ENCODE measurements at regions not wholly inside any gene's neighbourhood (a gene's known extent, or its start where the extent isn't known, plus 50 kb on each side); places are given as distances from the start of the nearest gene placed in this dataset.
A peak's percentile ranks its signal among the peaks of the same experiment; 100 is the strongest.
"Not testable (repeated sequence)": the region's sequence is repeated elsewhere in the genome, so short reads cannot be mapped to it uniquely, and the experiment has no call there.

GRCh38 chr12:9406564-9407424, 198.6 kb upstream of the PZP start:
- no peaks in the 10 kb centered on the region for H3K9me3 Mint-ChIP-seq
- H3K4me1 Mint-ChIP-seq: peaks cover 14% of the 10 kb centered on the region
- H3K27ac Mint-ChIP-seq (ENCODE audit: unreplicated experiment): peak overlapping the region; percentile 98
- peak overlapping the region; percentile 88 for H3K4me3 Mint-ChIP-seq
- H3K27me3 Mint-ChIP-seq (ENCODE audit: low read depth): no peaks in the 10 kb centered on the region
- peaks cover 2% of the 10 kb centered on the region for H3K36me3 Mint-ChIP-seq (ENCODE audit: low read depth)
- DNase-seq (ENCODE audit: low read depth, low spot score): no peak
- TF ChIP-seq, protein P1, sequence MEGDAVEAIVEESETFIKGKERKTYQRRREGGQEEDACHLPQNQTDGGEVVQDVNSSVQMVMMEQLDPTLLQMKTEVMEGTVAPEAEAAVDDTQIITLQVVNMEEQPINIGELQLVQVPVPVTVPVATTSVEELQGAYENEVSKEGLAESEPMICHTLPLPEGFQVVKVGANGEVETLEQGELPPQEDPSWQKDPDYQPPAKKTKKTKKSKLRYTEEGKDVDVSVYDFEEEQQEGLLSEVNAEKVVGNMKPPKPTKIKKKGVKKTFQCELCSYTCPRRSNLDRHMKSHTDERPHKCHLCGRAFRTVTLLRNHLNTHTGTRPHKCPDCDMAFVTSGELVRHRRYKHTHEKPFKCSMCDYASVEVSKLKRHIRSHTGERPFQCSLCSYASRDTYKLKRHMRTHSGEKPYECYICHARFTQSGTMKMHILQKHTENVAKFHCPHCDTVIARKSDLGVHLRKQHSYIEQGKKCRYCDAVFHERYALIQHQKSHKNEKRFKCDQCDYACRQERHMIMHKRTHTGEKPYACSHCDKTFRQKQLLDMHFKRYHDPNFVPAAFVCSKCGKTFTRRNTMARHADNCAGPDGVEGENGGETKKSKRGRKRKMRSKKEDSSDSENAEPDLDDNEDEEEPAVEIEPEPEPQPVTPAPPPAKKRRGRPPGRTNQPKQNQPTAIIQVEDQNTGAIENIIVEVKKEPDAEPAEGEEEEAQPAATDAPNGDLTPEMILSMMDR (conservative IDR thresholded peaks at IDR 0.05): no peak

DNA sequence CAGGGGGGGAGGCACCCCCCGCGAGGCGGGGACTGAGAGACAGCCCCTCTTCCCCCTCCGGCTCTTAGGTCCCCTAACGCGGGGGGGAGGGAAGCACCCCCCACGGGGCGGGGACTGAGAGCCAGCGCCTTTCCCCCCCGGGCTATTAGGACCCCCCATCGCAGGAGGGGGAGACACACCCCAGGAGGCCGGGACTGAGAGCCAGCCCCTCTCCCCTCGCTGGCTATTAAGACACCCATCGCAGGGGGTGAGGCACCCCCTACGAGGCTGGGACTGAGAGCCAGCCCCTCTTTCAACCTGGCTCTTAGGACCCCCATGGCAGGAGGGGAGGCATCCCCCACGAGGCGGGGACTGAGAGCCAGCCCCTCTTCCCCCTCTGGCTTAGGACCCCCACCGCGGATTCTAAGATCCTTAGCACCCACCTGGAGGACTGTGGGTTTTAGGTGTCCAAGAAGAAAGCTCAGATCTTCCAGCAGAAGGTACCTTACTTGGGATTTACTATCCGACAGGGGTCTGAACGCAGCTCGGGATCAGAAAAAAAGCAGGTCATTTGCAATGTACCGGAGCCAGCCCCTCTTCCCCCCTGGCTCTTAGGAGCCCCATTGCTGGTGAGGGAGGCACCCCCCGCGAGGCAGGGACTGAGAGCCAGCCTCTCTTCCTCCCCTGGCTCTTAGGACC, 197.8 kb upstream of the PZP start:
- TF ChIP-seq, protein P1 (conservative IDR thresholded peaks at IDR 0.05): no peak
- no peak overlapping the region for H3K4me3 Mint-ChIP-seq
- peaks cover 14% of the 10 kb centered on the region for H3K4me1 Mint-ChIP-seq
- no peaks in the 10 kb centered on the region for H3K9me3 Mint-ChIP-seq
- H3K36me3 Mint-ChIP-seq (ENCODE audit: low read depth): no peaks in the 10 kb centered on the region
- H3K27me3 Mint-ChIP-seq (ENCODE audit: low read depth): no peaks in the 10 kb centered on the region
- H3K27ac Mint-ChIP-seq (ENCODE audit: unreplicated experiment): peak overlapping the region; percentile 50
- DNase-seq (ENCODE audit: low read depth, low spot score): no peak

DNA sequence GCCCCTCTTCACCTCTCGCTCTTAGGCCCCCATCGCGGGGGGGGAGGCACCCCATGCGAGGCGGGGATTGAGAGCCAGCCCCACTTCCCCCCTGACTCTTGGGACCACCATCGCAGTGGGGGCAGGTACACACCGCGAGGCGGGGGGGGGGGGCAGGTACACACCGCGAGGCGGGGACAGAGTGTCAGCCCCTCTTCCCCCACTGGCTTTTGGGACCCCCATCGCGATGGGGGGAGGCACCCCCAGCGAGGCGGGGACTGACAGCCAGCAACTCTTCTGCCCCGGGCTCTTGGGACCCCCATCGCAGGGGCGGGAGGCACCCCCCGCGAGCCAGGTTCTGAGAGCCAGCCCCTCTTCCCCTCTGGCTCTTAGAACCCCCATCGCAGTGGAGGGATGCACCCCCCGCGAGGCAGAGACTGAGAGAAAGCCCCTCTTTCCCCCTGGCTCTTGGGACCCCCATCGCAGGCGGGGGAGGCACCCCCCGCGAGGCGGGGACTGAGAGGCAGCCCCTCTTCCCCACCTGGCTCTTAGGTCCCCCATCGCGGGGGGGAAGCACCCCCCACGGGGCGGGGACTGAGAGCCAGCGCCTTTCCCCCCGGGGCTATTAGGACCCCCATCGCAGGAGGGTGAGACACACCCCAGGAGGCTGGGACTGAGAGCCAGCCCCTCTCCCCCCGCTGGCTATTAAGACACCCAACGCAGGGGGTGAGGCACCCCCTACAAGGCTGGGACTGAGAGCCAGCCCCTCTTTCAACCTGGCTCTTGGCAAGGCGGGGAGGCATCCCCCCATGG, 196.5 kb upstream of the PZP start:
- H3K27me3 Mint-ChIP-seq (ENCODE audit: low read depth): no peaks in the 10 kb centered on the region
- TF ChIP-seq, protein P1 (conservative IDR thresholded peaks at IDR 0.05): no peak
- peaks cover 14% of the 10 kb centered on the region for H3K4me1 Mint-ChIP-seq
- H3K36me3 Mint-ChIP-seq (ENCODE audit: low read depth): no peaks in the 10 kb centered on the region
- H3K9me3 Mint-ChIP-seq: no peaks in the 10 kb centered on the region
- no peak overlapping the region for H3K4me3 Mint-ChIP-seq
- no peak overlapping the region for H3K27ac Mint-ChIP-seq (ENCODE audit: unreplicated experiment)
- no peak for DNase-seq (ENCODE audit: low read depth, low spot score)

- H3K9me3 Mint-ChIP-seq: no peaks in the 10 kb centered on the region
- H3K4me1 Mint-ChIP-seq: peaks cover 14% of the 10 kb centered on the region
- no peaks in the 10 kb centered on the region for H3K36me3 Mint-ChIP-seq (ENCODE audit: low read depth)
- H3K27me3 Mint-ChIP-seq (ENCODE audit: low read depth): no peaks in the 10 kb centered on the region
- TF ChIP-seq, protein P1 (conservative IDR thresholded peaks at IDR 0.05): no peak
- no peak for DNase-seq (ENCODE audit: low read depth, low spot score)
- no peak overlapping the region for H3K27ac Mint-ChIP-seq (ENCODE audit: unreplicated experiment)
- no peak overlapping the region for H3K4me3 Mint-ChIP-seq
These were observed 195.8 kb upstream of the PZP start for GRCh38 chr12:9404031-9404430.

GRCh38 chr12:9402432-9403040, 194.3 kb upstream of the PZP start:
- H3K27ac Mint-ChIP-seq (ENCODE audit: unreplicated experiment); H3K9me3 Mint-ChIP-seq; H3K27me3 Mint-ChIP-seq (ENCODE audit: low read depth); DNase-seq (ENCODE audit: low read depth, low spot score); H3K36me3 Mint-ChIP-seq (ENCODE audit: low read depth); H3K4me1 Mint-ChIP-seq; H3K4me3 Mint-ChIP-seq: not testable (repeated sequence)

GRCh38 chr12:9396367-9396766, 188.2 kb upstream of the PZP start:
- H3K27me3 Mint-ChIP-seq (ENCODE audit: low read depth); DNase-seq (ENCODE audit: low read depth, low spot score); H3K4me3 Mint-ChIP-seq; H3K9me3 Mint-ChIP-seq; H3K36me3 Mint-ChIP-seq (ENCODE audit: low read depth); H3K27ac Mint-ChIP-seq (ENCODE audit: unreplicated experiment): not testable (repeated sequence)
- peaks cover 12% of the 10 kb centered on the region for H3K4me1 Mint-ChIP-seq

DNA sequence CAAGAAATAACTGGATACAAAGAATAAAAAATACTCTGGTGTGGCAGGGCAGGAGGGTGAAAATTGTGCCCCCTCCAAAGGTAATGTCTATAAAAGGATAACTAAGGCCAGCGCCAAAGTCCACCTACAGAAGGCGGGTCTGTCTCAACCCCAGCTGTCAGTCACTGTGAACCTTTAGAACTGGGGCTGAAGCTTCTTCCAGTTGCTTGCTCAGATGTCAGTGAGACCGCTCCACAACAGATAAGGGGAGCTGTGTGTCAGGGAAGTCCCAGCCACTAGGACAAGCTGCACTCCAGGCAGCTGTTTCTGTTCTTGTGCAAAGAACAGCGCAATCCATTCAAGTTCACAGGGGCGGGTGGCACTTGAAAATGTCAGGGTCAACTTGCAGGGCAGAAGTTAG, 187.0 kb upstream of the PZP start:
- H3K27ac Mint-ChIP-seq (ENCODE audit: unreplicated experiment); H3K36me3 Mint-ChIP-seq (ENCODE audit: low read depth); H3K9me3 Mint-ChIP-seq; DNase-seq (ENCODE audit: low read depth, low spot score); H3K4me3 Mint-ChIP-seq; H3K27me3 Mint-ChIP-seq (ENCODE audit: low read depth): not testable (repeated sequence)
- H3K4me1 Mint-ChIP-seq: peaks cover 13% of the 10 kb centered on the region

Data from neural crest cell (in vitro differentiated cells).